Activated CD8-positive, alpha-beta memory T cell treated with anti-CD3 and anti-CD28 coated beads, Interleukin-2, amount 10 ng/mL, durations not matched to agents 7 days and 5 days (primary cell): ENCODE measurements at regions not wholly inside any gene's neighbourhood (a gene's known extent, or its start where the extent isn't known, plus 50 kb on each side); places are given as distances from the start of the nearest gene placed in this dataset.
"Not testable (repeated sequence)": the region's sequence is repeated elsewhere in the genome, so short reads cannot be mapped to it uniquely, and the experiment has no call there.

ENCODE experiments used
- ATAC-seq: fragments of 150-1000 bp; cut with Tn5 transposase; one replicate; pipeline ENCODE4 v1.10.0; 2021; ENCODE audit warnings: moderate library complexity
- CTCF ChIA-PET: fragments of 350-600 bp; sonication (Branson Sonifier 250); formaldehyde crosslinking; loops from one replicate; lab custom pipeline; 2021; ENCODE audit warnings: antibody characterized with exemption; lab: Charles Lee
- DNase-seq: peaks from one replicate; pipeline ENCODE4 v3.0.0-alpha.2; 2020
- H3K27ac Mint-ChIP-seq: one replicate; pipeline ENCODE4 v1.8.0; 2021; ENCODE audit warnings: mild to moderate bottlenecking, mixed read lengths
- H3K27me3 Mint-ChIP-seq: one replicate; pipeline ENCODE4 v1.8.0; 2021; ENCODE audit warnings: mixed read lengths
- H3K36me3 Mint-ChIP-seq: one replicate; pipeline ENCODE4 v1.8.0; 2021; ENCODE audit warnings: mild to moderate bottlenecking, mixed read lengths
- H3K4me1 Mint-ChIP-seq: one replicate; pipeline ENCODE4 v1.8.0; 2021; ENCODE audit warnings: mixed read lengths
- H3K4me3 Mint-ChIP-seq: one replicate; pipeline ENCODE4 v1.8.0; 2021; ENCODE audit warnings: mild to moderate bottlenecking, moderate library complexity, mixed read lengths
- H3K9me3 Mint-ChIP-seq: one replicate; pipeline ENCODE4 v1.8.0; 2022; ENCODE audit warnings: low read depth, mixed read lengths

GRCh38 chr4:37555322-37555721 is 130.9 kb downstream of the RELL1 start:
- no peak for ATAC-seq
- CTCF ChIA-PET, result no interaction called here
- Mint-ChIP-seq H3K27me3 (no peaks in the 10 kb centered on the region), H3K4me3 (no peak overlapping the region), H3K36me3 (no peaks in the 10 kb centered on the region), H3K9me3 (peaks cover 10% of the 10 kb centered on the region), H3K27ac (no peak overlapping the region), H3K4me1 (no peaks in the 10 kb centered on the region)
- no peak for DNase-seq

DNA sequence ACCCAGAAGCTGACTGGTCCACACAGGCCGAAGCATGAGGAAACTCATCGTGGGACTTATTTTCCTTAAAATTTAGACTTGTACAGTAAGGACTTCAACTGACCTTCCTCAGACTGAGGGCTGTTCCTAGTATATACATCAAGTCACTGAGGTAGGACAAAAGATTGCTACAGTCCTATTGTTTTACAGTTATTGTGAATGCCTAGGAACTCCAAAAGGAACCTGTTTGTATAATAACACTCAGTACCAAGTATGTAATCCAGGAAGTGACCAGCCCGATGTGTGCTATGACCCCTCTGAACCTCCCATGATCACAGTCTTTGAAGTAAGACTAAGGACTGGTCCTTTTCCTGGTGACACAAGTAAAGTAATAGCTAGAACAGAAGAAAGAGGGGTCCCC is 136.3 kb downstream of the RELL1 start:
- CTCF ChIA-PET, H3K4me3 Mint-ChIP-seq, H3K4me1 Mint-ChIP-seq, H3K27ac Mint-ChIP-seq, H3K9me3 Mint-ChIP-seq, H3K36me3 Mint-ChIP-seq, DNase-seq, H3K27me3 Mint-ChIP-seq, ATAC-seq: not testable (repeated sequence)

DNA sequence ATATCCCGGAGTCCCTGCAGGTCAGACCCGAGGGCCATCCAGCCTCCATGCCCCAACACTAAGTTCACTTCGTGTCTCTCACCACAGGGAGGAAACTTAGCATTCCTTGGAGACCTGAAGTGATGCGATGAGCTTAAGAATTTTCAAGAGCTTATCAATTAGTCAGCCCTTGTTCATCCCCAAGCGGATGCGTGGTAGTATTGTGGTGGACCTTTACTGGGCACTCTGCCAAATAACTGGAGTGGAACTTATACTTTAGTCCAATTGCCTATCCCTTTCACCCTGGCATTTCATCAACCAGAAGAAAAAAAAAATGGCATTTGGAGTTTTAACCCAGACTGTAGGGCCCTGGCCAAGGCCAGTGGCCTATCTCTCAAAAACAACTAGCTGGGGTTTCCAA is 137.1 kb downstream of the RELL1 start:
- H3K9me3 Mint-ChIP-seq, result peaks cover 7% of the 10 kb centered on the region
- no peak overlapping the region for H3K27ac Mint-ChIP-seq
- no peak for ATAC-seq

GRCh38 chr4:37546586-37546985 is 139.6 kb downstream of the RELL1 start:
- H3K36me3 Mint-ChIP-seq, result peaks cover 2% of the 10 kb centered on the region
- peaks cover 4% of the 10 kb centered on the region for H3K27me3 Mint-ChIP-seq
- ATAC-seq (no peak), DNase-seq (no peak)
- CTCF ChIA-PET, result no interaction called here
- H3K9me3 Mint-ChIP-seq, result peaks cover 5% of the 10 kb centered on the region
- no peak overlapping the region for H3K4me3 Mint-ChIP-seq
- H3K4me1 Mint-ChIP-seq, result no peaks in the 10 kb centered on the region
- no peak overlapping the region for H3K27ac Mint-ChIP-seq

More for the DNA sequence above, 137.1 kb downstream of the RELL1 start:
- peaks cover 2% of the 10 kb centered on the region for H3K36me3 Mint-ChIP-seq
- peaks cover under 1% of the 10 kb centered on the region for H3K27me3 Mint-ChIP-seq
- no peak for DNase-seq
- no peak overlapping the region for H3K4me3 Mint-ChIP-seq
- H3K4me1 Mint-ChIP-seq, result no peaks in the 10 kb centered on the region
- CTCF ChIA-PET, result no interaction called here

DNA sequence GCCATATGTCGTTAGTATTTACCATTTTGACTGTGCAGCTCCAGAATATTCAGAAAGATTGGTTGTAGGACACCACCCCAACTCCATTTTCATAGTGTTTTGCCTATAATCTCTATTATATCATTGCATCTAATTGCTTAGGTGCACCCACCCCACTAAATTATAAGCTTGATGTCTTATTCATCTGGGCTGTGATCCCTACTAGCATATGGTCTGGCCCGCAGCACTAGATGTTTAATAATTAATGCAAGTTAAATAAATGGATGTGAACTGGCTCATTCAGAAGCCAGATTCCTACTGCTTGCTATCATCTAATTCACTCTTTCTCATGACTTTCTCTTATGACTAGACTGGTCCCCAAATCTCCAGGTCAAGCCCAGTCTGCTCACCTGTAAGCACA is 143.5 kb downstream of the RELL1 start:
- no peak for ATAC-seq
- no peak for DNase-seq
- no peak overlapping the region for H3K4me3 Mint-ChIP-seq
- CTCF ChIA-PET, result no interaction called here
- H3K9me3 Mint-ChIP-seq, result peaks cover 2% of the 10 kb centered on the region
- no peaks in the 10 kb centered on the region for H3K4me1 Mint-ChIP-seq
- H3K27ac Mint-ChIP-seq, result no peak overlapping the region
- H3K27me3 Mint-ChIP-seq, result peaks cover 4% of the 10 kb centered on the region
- peaks cover 2% of the 10 kb centered on the region for H3K36me3 Mint-ChIP-seq

- no peak for ATAC-seq
- Mint-ChIP-seq H3K4me3 (no peak overlapping the region), H3K9me3 (no peaks in the 10 kb centered on the region), H3K4me1 (no peaks in the 10 kb centered on the region), H3K27me3 (peaks cover 4% of the 10 kb centered on the region), H3K36me3 (peaks cover 2% of the 10 kb centered on the region), H3K27ac (no peak overlapping the region)
- no peak for DNase-seq
- CTCF ChIA-PET, result no interaction called here
Observed at GRCh38 chr4:37541956-37542355, 144.2 kb downstream of the RELL1 start.

GRCh38 chr4:37540486-37540885 is 145.7 kb downstream of the RELL1 start:
- H3K9me3 Mint-ChIP-seq, result no peaks in the 10 kb centered on the region
- no peak overlapping the region for H3K27ac Mint-ChIP-seq
- H3K4me1 Mint-ChIP-seq, result no peaks in the 10 kb centered on the region
- no peaks in the 10 kb centered on the region for H3K36me3 Mint-ChIP-seq
- CTCF ChIA-PET, result no interaction called here
- H3K4me3 Mint-ChIP-seq, result no peak overlapping the region
- peaks cover 4% of the 10 kb centered on the region for H3K27me3 Mint-ChIP-seq
- no peak for ATAC-seq
- DNase-seq, result no peak

GRCh38 chr4:37538931-37539330 is 147.2 kb downstream of the RELL1 start:
- Mint-ChIP-seq H3K27me3 (peaks cover 2% of the 10 kb centered on the region), H3K4me1 (no peaks in the 10 kb centered on the region), H3K27ac (no peak overlapping the region), H3K4me3 (no peak overlapping the region), H3K9me3 (no peaks in the 10 kb centered on the region), H3K36me3 (no peaks in the 10 kb centered on the region)
- ATAC-seq (no peak), DNase-seq (no peak)
- CTCF ChIA-PET, result no interaction called here

- DNase-seq (no peak), ATAC-seq (no peak)
- CTCF ChIA-PET, result no interaction called here
- Mint-ChIP-seq H3K4me3 (no peak overlapping the region), H3K9me3 (no peaks in the 10 kb centered on the region), H3K36me3 (no peaks in the 10 kb centered on the region), H3K27ac (no peak overlapping the region), H3K4me1 (no peaks in the 10 kb centered on the region), H3K27me3 (no peaks in the 10 kb centered on the region)
Observed at GRCh38 chr4:37537484-37537883, 148.7 kb downstream of the RELL1 start.

DNA sequence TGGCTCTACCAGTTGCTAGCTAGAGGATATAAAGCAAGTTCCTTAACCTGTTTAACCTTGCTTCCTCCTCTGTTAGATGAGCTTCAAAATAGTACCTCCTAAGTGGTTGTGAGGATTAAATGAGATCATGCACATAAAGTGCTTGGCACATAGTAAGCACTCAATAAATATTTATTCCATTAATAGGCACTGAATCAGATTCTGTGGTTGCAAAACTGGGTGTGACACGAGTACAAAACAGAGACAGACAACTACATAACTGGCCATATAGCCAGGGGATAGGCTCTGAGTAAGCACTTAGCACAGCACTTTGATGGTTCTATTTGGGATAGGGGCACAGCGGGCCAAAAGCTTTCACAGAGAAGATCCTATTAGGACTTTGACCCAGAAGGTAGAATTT is 150.3 kb downstream of the RELL1 start:
- no peaks in the 10 kb centered on the region for H3K9me3 Mint-ChIP-seq
- no peak for DNase-seq
- H3K4me1 Mint-ChIP-seq, result no peaks in the 10 kb centered on the region
- no peaks in the 10 kb centered on the region for H3K27me3 Mint-ChIP-seq
- no peak overlapping the region for H3K4me3 Mint-ChIP-seq
- no peaks in the 10 kb centered on the region for H3K36me3 Mint-ChIP-seq
- CTCF ChIA-PET, result no interaction called here
- no peak for ATAC-seq
- no peak overlapping the region for H3K27ac Mint-ChIP-seq

- Mint-ChIP-seq H3K27ac (no peak overlapping the region), H3K9me3 (no peaks in the 10 kb centered on the region), H3K27me3 (no peaks in the 10 kb centered on the region), H3K36me3 (no peaks in the 10 kb centered on the region), H3K4me3 (no peak overlapping the region), H3K4me1 (no peaks in the 10 kb centered on the region)
- DNase-seq (no peak), ATAC-seq (no peak)
- CTCF ChIA-PET, result no interaction called here
Observed at GRCh38 chr4:37533286-37534033, 152.7 kb downstream of the RELL1 start.

DNA sequence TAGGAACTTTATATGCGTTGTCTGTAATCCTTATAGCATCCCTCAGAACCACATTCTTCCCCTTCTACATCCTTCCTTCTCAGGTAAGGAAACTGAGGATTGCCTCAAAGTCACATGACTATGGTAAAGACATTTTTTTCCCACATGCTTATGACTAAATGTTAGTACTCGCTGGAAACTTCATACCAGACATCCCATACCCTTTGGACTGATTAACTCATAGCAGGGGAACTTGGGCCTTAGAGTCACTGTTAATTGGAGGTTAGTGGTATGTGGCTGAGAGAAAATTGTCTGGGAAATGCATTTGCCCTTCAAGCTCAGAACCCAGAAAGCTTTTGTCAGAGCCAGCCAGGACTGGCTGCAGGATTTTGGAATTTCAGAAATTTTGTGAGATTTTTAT is 155.0 kb downstream of the RELL1 start:
- DNase-seq (no peak), ATAC-seq (no peak)
- no peaks in the 10 kb centered on the region for H3K9me3 Mint-ChIP-seq
- CTCF ChIA-PET, result no interaction called here
- no peak overlapping the region for H3K27ac Mint-ChIP-seq
- H3K27me3 Mint-ChIP-seq, result no peaks in the 10 kb centered on the region
- H3K4me3 Mint-ChIP-seq, result no peak overlapping the region
- no peaks in the 10 kb centered on the region for H3K4me1 Mint-ChIP-seq
- H3K36me3 Mint-ChIP-seq, result no peaks in the 10 kb centered on the region

- ATAC-seq (no peak), DNase-seq (no peak)
- Mint-ChIP-seq H3K9me3 (no peaks in the 10 kb centered on the region), H3K4me1 (no peaks in the 10 kb centered on the region), H3K27ac (no peak overlapping the region), H3K4me3 (no peak overlapping the region), H3K27me3 (no peaks in the 10 kb centered on the region), H3K36me3 (no peaks in the 10 kb centered on the region)
- CTCF ChIA-PET, result no interaction called here
Observed at GRCh38 chr4:37530451-37530850, 155.7 kb downstream of the RELL1 start.

- Mint-ChIP-seq H3K4me3 (no peak overlapping the region), H3K27me3 (peaks cover 3% of the 10 kb centered on the region), H3K9me3 (peaks cover 2% of the 10 kb centered on the region), H3K4me1 (no peaks in the 10 kb centered on the region), H3K36me3 (no peaks in the 10 kb centered on the region), H3K27ac (no peak overlapping the region)
- CTCF ChIA-PET, result no interaction called here
- DNase-seq (no peak), ATAC-seq (no peak)
Observed at GRCh38 chr4:37528166-37528885, 157.8 kb downstream of the RELL1 start.
